H9 (cell line): ENCODE measurements at regions not wholly inside any gene's neighbourhood (a gene's known extent, or its start where the extent isn't known, plus 50 kb on each side); places are given as distances from the start of the nearest gene placed in this dataset.

ENCODE experiments used
- DNase-seq: peaks from one replicate; pipeline ENCODE4 v3.0.0-alpha.2; 2017
- H2AFZ ChIP-seq: one replicate; pipeline ENCODE4 v1.6.1; 2013; ENCODE audit warnings: mild to moderate bottlenecking, low read length, control low read depth, moderate library complexity
- H2AK5ac ChIP-seq: 2 replicates; pipeline ENCODE4 v1.6.1; 2013; ENCODE audit warnings: low read length, control low read depth, mixed read lengths; ENCODE audit not compliant: insufficient read length
- H2BK120ac ChIP-seq: one replicate; pipeline ENCODE4 v1.6.1; 2013; ENCODE audit warnings: low read depth, mild to moderate bottlenecking, low read length, control low read depth, inconsistent platforms; ENCODE audit not compliant: poor library complexity, severe bottlenecking
- H2BK12ac ChIP-seq: 2 replicates; pipeline ENCODE4 v1.6.1; 2013; ENCODE audit warnings: low read length, control low read depth, mixed read lengths, low read depth; ENCODE audit not compliant: insufficient read length
- H2BK15ac ChIP-seq: 2 replicates; pipeline ENCODE4 v1.6.1; 2013; ENCODE audit warnings: low read depth, low read length, control low read depth
- H2BK20ac ChIP-seq: one replicate; pipeline ENCODE4 v1.6.1; 2013; ENCODE audit warnings: low read depth, mild to moderate bottlenecking, low read length, control low read depth, inconsistent platforms; ENCODE audit not compliant: poor library complexity, severe bottlenecking
- H2BK5ac ChIP-seq: 2 replicates; pipeline ENCODE4 v1.6.1; 2013; ENCODE audit warnings: low read length, control low read depth, mixed read lengths; ENCODE audit not compliant: insufficient read length
- H3K14ac ChIP-seq: 2 replicates; pipeline ENCODE4 v1.6.1; 2013; ENCODE audit warnings: low read length, control low read depth; ENCODE audit not compliant: insufficient read depth
- H3K18ac ChIP-seq: 2 replicates; pipeline ENCODE4 v1.6.1; 2013; ENCODE audit warnings: low read depth, mild to moderate bottlenecking, mixed read lengths, low read length, control low read depth; ENCODE audit not compliant: insufficient read length
- H3K23ac ChIP-seq: 2 replicates; pipeline ENCODE4 v1.6.1; 2013; ENCODE audit warnings: low read length, control low read depth, mixed read lengths, low read depth; ENCODE audit not compliant: insufficient read length
- H3K23me2 ChIP-seq: 2 replicates; pipeline ENCODE4 v1.6.1; 2013; ENCODE audit warnings: low read depth, mild to moderate bottlenecking, mixed read lengths, low read length, control low read depth; ENCODE audit not compliant: insufficient read length, poor library complexity, severe bottlenecking
- H3K27ac ChIP-seq: 2 replicates; pipeline ENCODE4 v1.5.1; 2013; ENCODE audit warnings: low read length, control low read depth, mixed read lengths, low read depth; ENCODE audit not compliant: insufficient read length
- H3K27me3 ChIP-seq: 2 replicates; pipeline ENCODE4 v1.6.1; 2013; ENCODE audit warnings: low read length, control low read depth, inconsistent platforms; ENCODE audit not compliant: insufficient read depth
- H3K4ac ChIP-seq: 2 replicates; pipeline ENCODE4 v1.6.1; 2013; ENCODE audit warnings: low read depth, mild to moderate bottlenecking, control low read depth, inconsistent platforms, low read length, moderate library complexity
- H3K4me1 ChIP-seq: 2 replicates; pipeline ENCODE4 v1.6.1; 2013; ENCODE audit warnings: low read length, control low read depth, inconsistent platforms; ENCODE audit not compliant: insufficient read depth
- H3K4me2 ChIP-seq: 2 replicates; pipeline ENCODE4 v1.6.1; 2013; ENCODE audit warnings: low read length, control low read depth, mixed read lengths; ENCODE audit not compliant: insufficient read length, insufficient read depth
- H3K56ac ChIP-seq: 2 replicates; pipeline ENCODE4 v1.6.1; 2013; ENCODE audit warnings: low read depth, mild to moderate bottlenecking, mixed read lengths, low read length, control low read depth; ENCODE audit not compliant: insufficient read length
- H3K79me1 ChIP-seq: 2 replicates; pipeline ENCODE4 v1.6.1; 2013; ENCODE audit warnings: low read depth, mild to moderate bottlenecking, moderate library complexity, low read length, control low read depth, inconsistent platforms; ENCODE audit not compliant: insufficient read depth, poor library complexity, severe bottlenecking
- H3K79me2 ChIP-seq: 2 replicates; pipeline ENCODE4 v1.6.1; 2013; ENCODE audit warnings: low read length, control low read depth, inconsistent platforms; ENCODE audit not compliant: insufficient read depth
- H3K9ac ChIP-seq: 2 replicates; pipeline ENCODE4 v1.6.1; 2013; ENCODE audit warnings: low read length, control low read depth, mixed read lengths; ENCODE audit not compliant: insufficient read length; ENCODE audit errors: extremely low read depth
- H3K9me3 ChIP-seq: one replicate; pipeline ENCODE4 v1.6.1; 2013; ENCODE audit warnings: low read depth, low read length, inconsistent platforms; ENCODE audit not compliant: control insufficient read depth
- H3T11ph ChIP-seq: one replicate; pipeline ENCODE4 v1.6.1; 2013; ENCODE audit warnings: mild to moderate bottlenecking, low read length, control low read depth, inconsistent platforms
- H4K20me1 ChIP-seq: one replicate; pipeline ENCODE4 v1.6.1; 2013; ENCODE audit not compliant: control insufficient read depth, insufficient read length, insufficient read depth
- H4K5ac ChIP-seq: 2 replicates; pipeline ENCODE4 v1.6.1; 2013; ENCODE audit warnings: low read depth, mild to moderate bottlenecking, mixed read lengths, low read length, control low read depth; ENCODE audit not compliant: insufficient read length
- H4K8ac ChIP-seq: replicated peaks from 2 replicates; pipeline ENCODE4 v1.6.1; 2013; ENCODE audit warnings: low read length, control low read depth, mixed read lengths, low read depth; ENCODE audit not compliant: insufficient read length
- H4K91ac ChIP-seq: 2 replicates; pipeline ENCODE4 v1.6.1; 2013; ENCODE audit warnings: low read depth, mild to moderate bottlenecking, moderate library complexity, mixed read lengths, low read length, control low read depth; ENCODE audit not compliant: insufficient read length
- H3K27ac Mint-ChIP-seq, 3 experiments: 2 replicates in 2 of 3; 3 replicates in 1 of 3; pipeline ENCODE4 v1.8.0; 2020 to 2021; ENCODE audit warnings: mixed read lengths in 3 of 3, mild to moderate bottlenecking in 1 of 3, moderate library complexity in 1 of 3
- H3K27me3 Mint-ChIP-seq: 2 replicates; pipeline ENCODE4 v1.8.0; 2021; ENCODE audit warnings: low read depth, mild to moderate bottlenecking, moderate library complexity, mixed read lengths
- H3K36me3 Mint-ChIP-seq, 3 experiments: 2 replicates in 2 of 3; 3 replicates in 1 of 3; pipeline ENCODE4 v1.8.0; 2020 to 2021; ENCODE audit warnings: low read depth in 3 of 3, mixed read lengths in 3 of 3; ENCODE audit not compliant: insufficient read depth in 1 of 3
- H3K4me1 Mint-ChIP-seq, 2 experiments: 2 replicates each; pipeline ENCODE4 v1.8.0; 2020; ENCODE audit warnings: mixed read lengths in 2 of 2
- H3K4me3 Mint-ChIP-seq, 2 experiments: 2 replicates in 1 of 2; 3 replicates in 1 of 2; pipeline ENCODE4 v1.8.0; 2020 to 2021; ENCODE audit warnings: mild to moderate bottlenecking in 2 of 2, mixed read lengths in 2 of 2, moderate library complexity in 1 of 2
- H3K9me3 Mint-ChIP-seq, 2 experiments: 2 replicates in 1 of 2; 3 replicates in 1 of 2; pipeline ENCODE4 v1.8.0; 2020; ENCODE audit warnings: mild to moderate bottlenecking in 2 of 2, mixed read lengths in 2 of 2, moderate library complexity in 1 of 2
- CTCF ChIP-seq: fragments of 200-600 bp; sonication (generic); conservative IDR thresholded peaks from 3 replicates; pipeline ENCODE4 v1.8.0; 2021; ENCODE audit warnings: antibody characterized with exemption, mild to moderate bottlenecking
- WGBS: extraction: QIAGEN DNeasy Blood & Tissue Kit; methylation state at CpG from one replicate; pipeline ENCODE4 v1.1.7; 2013; ENCODE audit warnings: missing lambda C conversion rate, low lambda C conversion rate, mixed read lengths; ENCODE audit not compliant: insufficient read length; ENCODE audit errors: extremely low coverage; 5-methylcytosine and 5-hydroxymethylcytosine counted together

GRCh38 chr10:9188022-9188810 is 1133.7 kb downstream of the GATA3 start:
- H3T11ph ChIP-seq = no peak overlapping the region
- Mint-ChIP-seq H3K4me3 (no peak overlapping the region), H3K4me1 (no peaks in the 10 kb centered on the region), H3K27me3 (0 out of 2 replicates have a peak, but pooled peaks cover 4% of the 10 kb centered on the region), H3K36me3 (no peaks in the 10 kb centered on the region; a peak in 1 of 7 replicates), H3K27ac (no peak overlapping the region), H3K9me3 (no peaks in the 10 kb centered on the region)
- H3K79me1 ChIP-seq = no peaks in the 10 kb centered on the region
- H2BK20ac ChIP-seq = no peak overlapping the region
- H3K56ac ChIP-seq = no peak overlapping the region
- H3K27ac ChIP-seq = no peak overlapping the region
- no peak overlapping the region for H4K5ac ChIP-seq
- H3K4me1 ChIP-seq = no peaks in the 10 kb centered on the region
- no peak overlapping the region for H3K4me2 ChIP-seq
- H3K23me2 ChIP-seq = no peaks in the 10 kb centered on the region
- no peaks in the 10 kb centered on the region for H3K79me2 ChIP-seq
- no peak overlapping the region for H3K14ac ChIP-seq
- TF ChIP-seq CTCF = no peak
- no CpG with 5 or more reads among the region's 3 CpGs for WGBS
- H3K18ac ChIP-seq = no peak overlapping the region
- DNase-seq = no peak
- H2BK120ac ChIP-seq = no peak overlapping the region
- H2AK5ac ChIP-seq = no peak overlapping the region
- no peaks in the 10 kb centered on the region for H3K27me3 ChIP-seq
- no peak overlapping the region for H3K4ac ChIP-seq
- no peak overlapping the region for H4K91ac ChIP-seq
- H2BK15ac ChIP-seq = no peak overlapping the region
- no peak overlapping the region for H3K9ac ChIP-seq
- H4K8ac ChIP-seq = no peak overlapping the region
- no peak overlapping the region for H2BK5ac ChIP-seq
- no peak overlapping the region for H2AFZ ChIP-seq
- no peak overlapping the region for H2BK12ac ChIP-seq
- H4K20me1 ChIP-seq = no peaks in the 10 kb centered on the region
- H3K23ac ChIP-seq = no peak overlapping the region
- no peaks in the 10 kb centered on the region for H3K9me3 ChIP-seq
